D341Med (cell line): ENCODE measurements at regions not wholly inside any gene's neighbourhood (a gene's known extent, or its start where the extent isn't known, plus 50 kb on each side); places are given as distances from the start of the nearest gene placed in this dataset.
"Not testable (repeated sequence)": the region's sequence is repeated elsewhere in the genome, so short reads cannot be mapped to it uniquely, and the experiment has no call there.

Experiments
- DNase-seq: peaks from one replicate; pipeline ENCODE4 v3.0.0; 2012; ENCODE audit warnings: low spot score

DNA sequence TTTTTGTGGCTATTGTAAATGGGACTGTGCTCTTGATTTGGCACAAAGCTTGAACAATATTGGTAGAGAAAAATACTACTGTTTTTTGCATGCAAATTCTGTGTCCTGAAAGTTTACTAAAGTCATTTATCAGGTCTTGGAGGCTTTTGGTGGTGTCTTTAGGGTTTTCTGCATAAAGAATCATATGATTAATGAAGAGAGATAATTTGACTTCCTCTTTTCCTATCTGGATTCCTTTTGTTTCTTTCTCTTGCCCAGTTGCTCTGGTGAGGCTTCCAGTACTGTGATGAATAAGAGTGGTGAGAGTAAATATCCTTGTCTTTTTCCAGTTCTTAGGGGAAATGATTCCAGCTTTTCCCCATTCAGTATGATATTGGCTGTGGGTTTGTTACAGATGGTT is 1166.7 kb downstream of the NCAM2 start:
- DNase-seq, result no peak

DNA sequence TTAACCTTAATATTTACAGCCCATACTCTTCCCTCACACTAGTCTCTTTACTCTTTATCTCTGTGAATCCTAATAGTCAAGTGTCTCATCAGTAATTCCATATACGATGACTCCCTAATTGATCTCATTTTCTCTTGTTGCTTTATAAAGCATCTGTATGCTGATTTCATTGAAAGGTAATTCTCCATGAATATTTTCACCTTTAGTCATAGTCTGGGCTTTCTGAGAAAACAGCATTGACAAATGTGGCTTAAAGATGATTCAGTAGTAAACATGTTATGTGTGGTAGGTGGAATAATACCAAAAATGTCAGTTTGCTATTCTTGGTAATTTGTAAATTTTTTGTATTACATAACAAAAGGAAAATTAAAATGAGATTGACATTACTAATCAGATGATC is 1176.5 kb downstream of the NCAM2 start:
- no peak for DNase-seq

DNA sequence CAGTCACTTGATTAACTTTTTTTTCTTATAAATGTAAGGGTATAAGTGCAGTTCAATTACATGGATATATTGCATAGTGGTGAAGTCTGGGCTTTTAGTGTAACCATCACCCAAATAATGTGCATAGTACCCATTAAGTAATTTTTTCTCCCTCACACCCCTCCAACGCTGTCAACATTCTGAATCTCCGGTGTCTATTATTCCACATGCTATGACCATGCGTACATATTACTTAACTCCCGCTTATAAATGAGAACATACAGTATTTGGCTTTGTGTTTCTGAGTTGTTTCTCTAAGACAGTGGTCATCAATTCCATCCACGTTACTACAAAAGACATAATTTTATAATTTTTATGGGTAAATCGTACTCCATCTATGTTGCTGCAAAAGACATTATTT is 1191.1 kb downstream of the NCAM2 start:
- DNase-seq, result no peak

DNA sequence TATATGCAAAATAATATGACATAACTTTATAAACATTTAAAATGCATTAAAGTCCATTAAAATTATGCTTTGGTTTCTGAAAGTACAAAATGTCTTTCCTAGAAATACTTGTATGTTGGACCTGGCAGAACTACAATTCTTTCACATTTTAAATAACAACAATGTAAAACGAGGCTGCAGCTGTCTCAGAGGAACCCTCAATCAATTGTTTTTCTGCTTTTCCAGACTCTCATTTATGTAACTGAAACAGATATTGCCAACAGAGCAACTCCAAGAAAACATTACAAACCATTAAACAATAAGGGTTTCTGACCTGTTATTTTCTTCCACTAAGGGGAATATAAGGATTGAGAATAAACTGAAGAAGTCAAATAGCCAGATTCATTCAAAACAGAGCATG is 1193.4 kb downstream of the NCAM2 start:
- DNase-seq, result no peak

DNA sequence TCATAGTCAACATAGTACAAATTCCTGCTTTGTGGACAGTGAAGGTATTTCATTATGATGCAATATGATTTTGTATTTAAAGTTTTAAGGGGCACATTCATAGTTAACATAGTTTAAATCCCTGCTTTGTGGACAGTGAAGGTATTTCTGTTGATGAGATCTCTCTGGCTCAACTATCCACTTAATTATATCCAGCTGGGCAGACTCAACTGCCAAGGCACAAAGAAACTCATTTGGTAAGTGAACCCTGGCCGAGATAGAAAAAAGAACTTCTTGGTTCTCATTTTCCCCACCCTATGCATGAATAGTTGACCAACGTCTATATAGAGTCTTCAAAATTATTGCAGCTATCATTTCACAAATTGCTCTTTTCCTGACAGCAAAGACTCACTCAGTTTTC is 1194.6 kb downstream of the NCAM2 start:
- no peak for DNase-seq

DNA sequence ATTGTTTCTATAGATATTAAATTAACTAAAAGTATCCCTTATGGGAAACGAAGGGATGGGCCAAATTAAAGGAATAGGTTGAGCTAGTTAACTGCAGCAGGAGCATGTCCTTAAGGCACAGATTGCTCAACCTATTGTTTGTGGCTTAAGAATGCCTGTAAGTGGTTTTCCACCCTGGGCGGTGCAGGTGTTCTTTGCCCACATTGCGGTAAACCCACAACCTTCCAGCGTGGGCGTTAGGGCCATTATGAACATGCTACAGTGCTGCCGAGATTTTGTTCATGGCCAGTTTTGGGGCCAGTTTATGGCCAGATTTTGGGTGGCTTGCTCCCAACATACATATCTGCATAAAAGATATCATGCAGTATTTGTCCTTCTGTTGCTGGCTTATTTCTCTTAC is 1196.8 kb downstream of the NCAM2 start:
- not testable (repeated sequence) for DNase-seq

DNA sequence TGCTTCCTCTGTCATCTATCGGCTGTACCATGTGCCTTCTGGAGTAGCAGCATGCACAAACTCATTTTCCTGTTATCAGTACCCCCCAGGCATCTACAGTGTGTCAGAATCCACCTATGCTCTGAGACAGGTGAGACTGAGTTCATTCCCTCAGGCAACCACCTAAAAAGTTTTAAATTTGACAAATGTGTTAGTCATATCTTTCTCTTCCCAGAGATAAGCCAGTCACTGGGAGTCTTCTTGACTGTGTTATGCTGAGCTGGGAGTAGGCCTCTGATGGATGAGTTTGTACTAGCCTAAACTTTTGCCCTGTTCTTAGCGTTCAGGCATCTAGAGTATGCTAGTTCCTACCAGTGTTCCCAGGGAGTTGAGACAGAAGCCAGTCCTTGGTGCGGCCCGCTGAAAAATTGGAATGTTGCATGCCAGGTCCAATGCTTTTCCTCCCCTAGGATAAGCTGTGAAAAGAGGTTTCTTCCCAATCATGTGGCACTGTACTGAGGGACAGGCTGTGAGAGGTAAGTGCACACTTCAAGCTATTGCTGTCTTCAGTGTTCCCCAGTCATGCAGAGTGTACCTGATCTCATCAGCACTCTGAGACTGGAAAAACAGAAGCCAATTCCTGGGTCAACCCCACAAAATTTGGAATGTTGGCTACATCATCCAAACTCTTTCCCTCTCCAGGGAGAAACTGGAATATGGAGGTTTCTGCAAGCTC is 1202.3 kb downstream of the NCAM2 start:
- no peak for DNase-seq

DNA sequence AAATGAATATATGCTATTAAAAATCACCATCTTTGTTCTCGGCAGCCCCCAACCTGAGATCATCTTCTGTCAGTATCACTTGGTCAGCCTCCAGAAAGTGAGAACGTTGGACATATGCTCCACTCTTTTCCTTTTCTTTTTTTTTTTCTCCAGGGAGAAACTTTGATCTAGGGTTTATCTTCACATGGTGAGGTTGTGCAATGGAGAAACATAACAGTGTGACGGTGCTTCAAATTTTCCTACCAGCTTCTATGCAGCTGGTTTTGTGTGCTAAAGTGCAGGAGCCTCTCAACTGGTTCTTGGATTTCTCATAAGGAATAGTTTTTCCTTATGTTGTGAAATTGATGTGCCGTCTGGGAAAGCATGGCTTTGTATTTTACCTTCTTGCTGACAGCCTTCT is 1202.9 kb downstream of the NCAM2 start:
- DNase-seq, result no peak

DNA sequence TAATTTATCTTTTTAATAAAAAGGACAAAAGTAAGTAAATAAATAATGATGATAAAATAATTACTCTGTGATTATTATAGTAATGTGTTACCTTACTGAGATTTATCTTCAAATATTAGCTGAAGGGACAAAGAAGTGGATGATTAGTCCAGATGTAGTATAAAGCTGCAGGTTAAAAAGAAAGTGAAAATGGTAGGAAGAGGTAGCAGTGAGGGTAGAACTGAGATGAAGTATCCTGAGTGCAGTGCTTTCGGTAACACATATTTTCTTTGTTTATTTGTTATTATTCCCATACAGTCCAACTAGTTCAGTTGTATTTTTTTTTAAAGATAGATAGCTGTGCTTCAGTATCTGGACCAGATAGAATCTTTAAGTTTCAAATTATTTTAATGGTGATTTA is 1203.5 kb downstream of the NCAM2 start:
- no peak for DNase-seq

DNA sequence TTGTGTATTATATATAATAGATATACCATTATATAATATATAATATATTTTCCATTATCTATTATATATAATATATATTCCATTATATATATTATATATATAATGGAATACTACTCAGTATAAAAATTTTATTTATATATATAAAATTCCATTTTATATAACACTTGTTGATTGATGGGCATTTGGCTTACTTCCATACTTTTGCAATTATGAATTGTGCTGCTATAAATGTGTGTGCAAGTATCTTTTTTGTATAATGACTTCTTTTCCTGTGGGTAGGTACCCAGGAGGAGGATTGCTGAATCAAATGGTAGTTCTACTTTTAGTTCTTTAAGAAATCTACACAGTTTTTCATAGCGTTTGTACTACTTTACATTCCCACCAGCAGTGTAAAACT is 1211.1 kb downstream of the NCAM2 start:
- no peak for DNase-seq

DNA sequence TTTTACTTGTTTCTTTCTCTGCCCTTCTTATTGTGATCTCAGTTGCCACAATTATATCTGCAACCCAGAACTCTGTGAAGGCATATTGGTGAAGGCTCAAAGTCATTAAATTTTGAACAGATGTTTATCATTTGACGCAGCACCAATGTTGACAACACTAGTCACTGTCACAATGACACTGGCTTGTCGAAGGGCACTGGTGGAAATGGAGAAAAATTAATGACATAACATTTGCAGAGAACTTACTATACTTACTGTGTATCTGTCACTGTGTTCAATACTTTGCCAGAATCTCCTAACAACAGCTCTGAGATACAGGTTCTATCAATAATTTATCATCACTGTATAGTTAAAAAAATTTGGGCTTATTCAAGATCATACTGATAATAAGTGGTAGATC is 1213.7 kb downstream of the NCAM2 start:
- no peak for DNase-seq

DNA sequence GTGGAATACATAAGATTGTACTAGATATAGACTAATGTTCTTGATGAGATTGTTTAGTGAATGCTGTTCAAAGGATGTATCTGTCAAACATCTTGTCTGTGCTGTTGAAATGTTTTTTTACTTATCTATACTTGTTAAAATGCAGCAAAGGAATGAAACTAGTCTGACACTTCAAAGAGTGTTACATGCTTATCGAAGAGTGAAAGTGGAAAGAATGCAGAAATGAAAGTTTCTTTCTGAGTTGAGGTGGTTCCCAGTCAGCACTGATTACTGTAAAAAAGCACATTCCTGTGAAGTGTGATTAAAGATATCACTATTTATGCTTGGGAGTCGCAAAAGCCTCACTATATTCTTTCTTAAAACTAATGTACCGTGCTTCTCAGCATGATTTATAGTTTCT is 1225.2 kb downstream of the NCAM2 start:
- DNase-seq, result no peak

DNA sequence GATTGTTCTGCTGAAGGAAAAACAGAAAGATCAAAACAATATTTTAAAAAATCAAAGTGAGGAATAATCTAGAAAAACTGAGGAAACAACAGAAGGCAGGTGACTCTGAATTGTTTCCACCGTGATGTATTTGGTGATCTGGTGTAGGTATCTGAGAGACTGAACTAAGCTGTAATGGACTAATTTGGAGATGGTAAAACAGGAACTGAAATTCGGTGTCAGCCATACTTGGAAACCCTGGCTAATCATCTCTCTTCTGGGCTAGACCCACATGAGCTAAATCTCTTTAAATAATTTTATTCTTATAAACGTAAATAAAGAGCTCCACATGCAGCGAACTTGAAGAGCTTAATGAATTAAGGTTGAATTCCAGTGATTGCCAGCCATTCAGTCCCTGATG is 1226.1 kb downstream of the NCAM2 start:
- no peak for DNase-seq

DNA sequence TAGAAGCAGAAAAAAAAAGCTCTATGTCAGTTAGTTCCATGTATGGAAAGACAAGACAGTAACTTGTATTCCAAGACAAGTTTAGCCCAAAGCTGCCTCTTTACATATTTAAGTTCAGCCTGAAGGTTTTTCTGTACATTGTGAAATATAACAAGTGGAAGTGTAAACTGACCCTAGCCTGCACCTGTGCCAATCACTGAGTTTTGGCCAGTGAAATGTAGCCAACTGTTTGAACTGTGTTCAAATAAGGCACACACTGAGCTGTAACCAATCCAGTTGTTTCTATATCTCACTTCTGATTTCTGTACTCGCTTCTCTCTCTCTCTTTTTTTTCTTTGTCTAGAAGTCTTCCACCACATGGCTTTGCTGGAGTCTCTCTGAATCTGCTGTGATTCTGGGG is 1227.1 kb downstream of the NCAM2 start:
- no peak for DNase-seq

DNA sequence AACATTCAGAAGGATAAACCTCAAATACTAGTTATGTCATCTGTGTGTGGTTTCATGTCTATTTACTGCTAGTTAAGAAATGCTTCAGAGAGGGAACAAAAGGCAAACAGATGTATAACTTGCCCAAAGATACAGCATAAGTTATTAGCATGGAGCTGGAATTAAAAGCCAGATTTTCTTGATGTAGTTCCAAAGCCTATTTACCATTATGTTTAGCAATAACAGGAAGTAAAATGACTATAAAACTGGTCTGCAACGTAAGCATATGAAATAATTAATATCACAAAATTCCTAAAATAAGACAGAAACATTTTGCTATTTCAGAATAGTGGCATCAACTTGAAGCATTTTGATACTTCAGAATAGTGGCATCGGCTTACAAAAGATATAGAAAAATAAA is 1232.8 kb downstream of the NCAM2 start:
- no peak for DNase-seq

DNA sequence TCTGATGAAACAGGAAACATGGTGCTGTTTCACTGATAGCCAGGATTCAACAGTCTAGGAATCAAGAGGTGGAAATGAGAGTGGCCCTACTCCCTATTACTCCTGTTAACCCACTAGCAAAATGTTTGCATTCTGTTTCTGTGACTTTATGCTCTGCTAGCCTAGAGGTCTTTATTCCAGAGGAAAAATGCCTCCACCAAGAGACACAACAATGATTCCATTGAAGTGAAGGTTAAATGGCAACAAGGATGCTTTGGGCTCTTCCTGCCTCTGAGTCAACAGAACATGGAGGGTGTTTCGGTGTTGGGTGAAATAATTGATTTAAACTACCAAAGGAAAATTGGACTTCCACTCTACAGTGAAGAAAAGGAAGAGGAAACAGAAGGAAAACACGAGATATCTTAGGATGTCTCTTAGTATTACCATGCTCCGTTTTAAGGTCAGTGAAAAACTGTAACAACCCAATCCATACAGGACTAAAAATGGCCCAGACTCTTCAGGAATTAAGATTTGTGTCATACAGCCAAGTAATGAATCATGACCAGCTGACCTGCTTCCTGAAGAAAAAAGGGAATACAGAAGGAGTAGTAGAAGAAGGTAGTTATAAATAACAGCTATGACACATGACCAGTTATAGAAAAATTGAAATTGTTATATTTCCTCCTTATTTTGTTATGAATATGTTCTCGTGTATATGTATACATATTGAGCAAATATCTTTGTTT is 1237.8 kb downstream of the NCAM2 start:
- DNase-seq, result no peak

DNA sequence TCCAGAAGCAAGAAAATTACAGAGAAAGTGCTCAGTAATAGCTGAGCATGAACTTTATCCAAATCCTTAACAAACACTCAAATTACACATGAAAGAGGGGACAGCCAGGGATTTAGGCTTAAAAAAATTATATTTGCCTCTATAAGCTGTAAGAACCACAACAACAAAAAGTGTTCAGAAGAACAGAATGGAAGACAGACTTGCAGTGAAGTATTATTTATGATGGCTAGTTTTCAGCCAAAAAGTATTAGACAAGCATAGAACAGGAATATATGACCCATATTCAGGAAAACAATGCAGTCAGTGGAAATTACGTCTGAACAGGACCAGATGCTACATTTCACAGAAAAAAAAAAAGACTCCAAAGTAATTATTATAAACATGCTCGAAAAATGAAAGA is 1246.3 kb downstream of the NCAM2 start:
- DNase-seq, result no peak

DNA sequence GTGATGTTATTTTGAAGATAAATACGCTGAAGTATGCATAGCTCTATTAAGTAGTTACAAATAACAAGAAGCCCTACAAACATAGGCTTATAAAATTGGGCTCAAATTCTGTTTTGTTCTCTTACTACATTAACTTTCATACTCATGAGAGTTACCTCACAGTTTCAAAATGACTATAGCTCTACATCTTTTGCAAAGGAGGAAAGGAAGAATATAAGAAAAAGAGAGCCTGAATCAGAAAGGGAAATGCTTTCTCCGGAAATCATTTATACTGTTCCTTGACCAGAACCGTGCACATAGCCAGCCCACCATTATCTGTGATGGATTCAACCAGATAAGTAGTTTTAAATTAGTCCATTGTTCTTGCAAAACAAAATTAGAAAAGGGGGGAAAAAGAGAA is 1252.1 kb downstream of the NCAM2 start:
- no peak for DNase-seq

DNA sequence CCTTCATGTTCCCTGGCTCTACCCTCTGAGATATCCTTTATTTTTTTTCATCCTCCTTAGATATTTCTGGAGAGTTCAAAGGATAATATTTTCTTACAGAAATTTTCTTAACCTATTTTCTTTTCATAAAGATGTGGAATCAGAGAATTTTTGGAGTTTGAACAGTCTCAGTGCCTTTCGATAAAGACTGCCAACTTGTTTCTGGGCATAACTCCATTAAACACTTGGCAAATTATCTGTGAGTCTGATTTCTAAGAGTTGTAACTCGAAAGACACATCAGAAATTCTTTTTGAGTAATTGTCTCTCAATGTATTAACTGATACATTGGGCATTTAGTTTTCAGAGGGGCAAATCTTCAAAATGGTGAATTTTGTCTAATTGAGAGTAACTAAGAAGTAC is 1255.6 kb downstream of the NCAM2 start:
- DNase-seq, result no peak

DNA sequence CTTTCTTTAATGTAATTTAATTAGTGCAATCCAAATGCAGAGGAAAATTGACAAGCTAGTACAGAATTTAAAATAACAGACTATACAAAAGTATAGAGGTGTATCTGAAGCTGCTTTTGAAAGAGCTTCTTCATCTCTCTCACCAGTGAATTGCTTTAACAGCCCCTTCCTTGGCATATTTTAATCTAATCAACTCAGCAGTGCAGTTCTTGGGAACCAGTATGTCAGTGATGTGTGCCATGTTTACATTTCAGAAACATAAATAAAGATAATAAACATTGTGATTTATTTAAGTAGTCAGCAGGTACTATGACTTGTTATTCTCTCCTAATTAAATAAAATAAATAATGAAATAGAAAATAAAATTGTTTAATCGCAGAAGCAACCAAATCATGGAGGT is 1260.6 kb downstream of the NCAM2 start:
- no peak for DNase-seq

DNA sequence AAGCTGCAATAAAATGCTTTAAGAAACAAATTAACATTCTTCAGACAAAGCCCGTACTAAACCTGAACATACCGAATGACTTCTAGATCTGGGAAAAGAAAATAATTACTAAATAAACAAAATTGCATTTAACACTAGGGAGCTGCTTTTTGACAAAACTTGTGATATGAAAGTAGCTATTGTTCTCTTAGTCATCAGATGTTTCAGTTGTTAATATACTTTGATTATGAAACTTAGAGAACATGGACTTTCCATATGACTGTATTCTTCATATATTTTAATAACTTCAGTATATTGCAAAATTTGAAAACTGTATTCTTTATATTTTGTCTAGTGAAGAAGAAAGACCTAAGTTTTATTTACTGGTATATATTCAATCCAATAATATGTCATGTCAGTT is 1262.1 kb downstream of the NCAM2 start:
- DNase-seq, result no peak

DNA sequence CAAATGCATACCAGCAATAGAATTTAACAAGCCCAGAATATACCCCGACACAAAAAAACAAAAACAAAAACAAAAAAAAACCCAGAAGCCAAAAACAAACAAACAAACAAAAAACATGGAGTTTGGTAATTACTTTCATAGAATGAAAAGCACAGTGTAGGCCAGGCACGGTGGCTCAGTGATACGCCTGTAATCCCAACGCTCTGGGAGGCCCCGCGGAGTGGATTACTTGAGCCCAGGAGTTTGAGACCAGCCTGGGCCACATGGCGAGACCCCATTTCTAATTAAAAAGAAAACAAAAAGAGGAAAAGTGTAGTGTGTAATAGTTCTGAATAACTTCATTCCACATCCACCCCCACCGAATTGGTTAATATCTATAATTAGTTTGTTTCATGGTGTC is 1265.7 kb downstream of the NCAM2 start:
- no peak for DNase-seq

DNA sequence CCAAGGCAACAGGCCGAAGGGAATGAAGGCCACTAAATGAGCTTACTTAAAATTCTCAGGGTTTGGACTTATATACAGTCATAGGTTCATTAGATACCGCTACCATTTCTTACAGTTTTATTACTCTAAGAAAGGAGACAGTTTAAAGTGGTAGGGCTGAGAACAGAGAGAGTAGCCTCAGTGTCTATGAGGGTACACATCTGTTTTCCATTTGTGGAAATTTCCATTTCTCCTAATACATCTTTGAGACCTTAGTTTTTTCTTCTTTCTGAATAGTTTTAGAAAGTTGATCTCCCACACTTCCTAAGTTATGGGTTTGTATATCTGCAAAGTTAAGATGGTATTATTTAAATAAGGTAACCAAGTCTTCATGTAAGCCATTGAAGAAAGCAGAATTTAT is 1279.1 kb downstream of the NCAM2 start:
- DNase-seq, result no peak

DNA sequence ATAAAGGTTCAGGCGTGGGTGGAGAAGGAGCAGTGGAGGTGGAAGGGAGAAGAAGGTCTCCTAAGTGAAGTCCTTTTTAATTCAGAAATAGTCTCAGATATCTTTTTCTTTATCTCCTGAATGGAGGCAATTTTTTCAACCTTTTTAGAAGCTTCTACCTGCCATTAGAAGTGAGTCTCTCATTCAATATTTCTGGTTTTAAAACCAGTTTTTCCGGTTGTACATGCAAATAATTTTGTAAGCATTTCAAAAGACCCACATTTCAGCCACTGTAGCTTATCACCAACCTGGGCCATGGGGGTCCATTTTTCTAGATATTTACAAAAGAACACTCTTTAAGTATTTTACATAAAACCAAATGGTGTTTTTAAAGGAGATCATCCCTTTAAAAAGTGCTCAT is 1280.2 kb downstream of the NCAM2 start:
- no peak for DNase-seq
